ENCODE measurements at regions not wholly inside any gene's neighbourhood (a gene's known extent, or its start where the extent isn't known, plus 50 kb on each side); places are given as distances from the start of the nearest gene placed in this dataset.

DNA sequence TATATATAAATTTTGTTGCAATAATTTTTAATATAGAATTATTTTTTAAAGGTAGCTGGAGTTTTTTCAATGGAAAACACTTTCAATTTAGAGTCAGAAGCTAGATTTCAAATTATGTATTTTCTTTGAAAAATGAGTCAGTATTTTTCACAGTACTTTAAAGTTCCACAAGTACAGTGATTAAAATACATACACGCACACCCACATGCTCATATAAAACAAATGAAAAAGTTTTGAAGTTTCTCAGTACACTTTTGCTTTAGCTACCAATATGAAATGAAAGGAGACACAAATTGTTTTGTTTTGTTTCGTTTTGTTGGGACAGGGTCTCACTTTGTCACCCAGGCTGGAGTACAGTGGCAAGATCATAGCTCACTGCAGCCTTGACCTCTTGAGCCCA lies 98.6 kb downstream of the CYB561 start:
- ATAC-seq, result no peak

DNA sequence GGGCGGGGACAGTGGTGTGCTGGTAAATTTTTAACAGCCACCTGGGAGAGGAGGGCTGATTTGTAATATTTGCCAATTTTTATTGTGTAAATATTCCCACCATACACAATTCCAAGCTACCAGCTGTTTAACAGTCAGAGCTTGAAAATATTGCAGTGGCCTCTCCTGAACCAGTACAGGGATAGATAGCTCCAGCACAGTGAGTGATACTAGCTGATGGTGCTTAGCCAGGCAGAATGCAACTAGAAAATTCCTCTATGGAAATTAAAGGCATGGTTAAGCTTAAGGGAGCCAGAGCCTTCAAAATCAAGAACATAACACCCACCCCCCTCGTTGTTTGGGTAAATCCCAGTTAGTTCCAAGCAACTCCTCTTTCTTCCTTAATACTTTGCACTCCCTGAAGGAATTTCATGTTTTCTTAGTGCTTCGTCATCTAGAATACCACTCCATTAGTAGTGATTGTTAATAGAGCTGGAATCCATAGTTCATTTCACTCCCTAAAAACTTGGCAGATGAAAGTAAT lies 96.6 kb downstream of the CYB561 start:
- no peak for ATAC-seq

GRCh38 chr17:63350364-63350763 lies 95.7 kb downstream of the CYB561 start:
- no peak for ATAC-seq

DNA sequence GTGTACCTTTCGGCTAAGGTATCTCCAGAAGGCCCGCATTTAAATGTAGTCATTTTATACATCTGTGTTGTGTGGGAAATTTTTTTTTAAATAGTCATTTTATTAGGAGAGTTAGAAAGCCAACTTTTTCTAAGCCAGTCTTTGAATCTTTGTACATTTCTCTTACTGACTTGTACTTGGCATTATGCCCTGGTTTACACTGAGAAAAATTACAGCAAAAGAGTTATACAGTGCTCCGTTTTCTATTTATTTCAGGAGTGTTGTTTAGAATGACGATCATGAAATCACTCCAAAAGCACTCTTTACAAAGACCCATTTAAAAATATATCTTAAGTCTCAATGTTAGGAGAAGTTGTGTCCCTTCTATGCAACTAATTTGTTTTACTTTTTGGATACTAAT lies 91.8 kb downstream of the CYB561 start:
- ATAC-seq, result no peak

GRCh38 chr17:63356337-63356757 lies 89.8 kb downstream of the CYB561 start:
- ATAC-seq, result peak; percentile 59

- ATAC-seq, result no peak
Observed at GRCh38 chr17:63358111-63358839, 87.8 kb downstream of the CYB561 start.

DNA sequence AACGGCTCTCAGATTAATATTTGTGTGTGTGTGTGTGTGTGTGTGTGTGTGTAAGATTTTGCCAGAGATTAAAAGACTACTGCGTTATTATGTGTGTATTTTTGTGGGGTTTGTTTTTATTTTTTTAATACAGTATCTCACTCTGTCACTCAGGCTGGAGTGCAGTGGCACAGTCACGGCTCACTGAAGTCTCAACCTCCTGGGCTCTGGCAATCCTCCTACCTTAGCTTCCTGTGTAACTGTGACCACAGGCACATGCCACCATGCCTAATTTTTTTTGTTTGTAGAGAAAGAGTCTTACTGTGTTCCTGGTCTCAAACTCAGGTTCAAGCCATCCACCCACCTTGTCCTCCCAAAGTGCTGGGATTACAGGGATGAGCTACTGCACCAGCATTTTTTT lies 87.2 kb downstream of the CYB561 start:
- ATAC-seq, result no peak

DNA sequence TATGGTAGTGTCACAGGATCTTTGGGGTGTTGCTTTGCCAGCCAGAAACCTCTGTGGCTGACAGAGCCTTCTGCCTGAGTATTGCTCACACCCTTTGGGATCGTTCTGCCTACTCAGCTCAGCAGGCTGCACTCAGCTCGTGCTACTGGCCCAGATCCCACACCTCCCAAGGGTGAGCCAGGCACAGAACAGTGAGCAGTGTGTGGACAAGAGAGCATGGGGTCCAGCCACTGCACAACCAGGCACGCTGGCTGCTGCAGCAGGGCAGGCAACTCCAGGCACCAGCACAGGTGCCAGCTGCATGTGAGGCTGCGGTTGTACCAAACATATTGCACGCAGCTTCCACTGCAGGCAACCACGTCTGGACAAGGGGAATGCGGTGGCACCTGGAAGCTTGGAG lies 84.9 kb downstream of the CYB561 start:
- no peak for ATAC-seq

DNA sequence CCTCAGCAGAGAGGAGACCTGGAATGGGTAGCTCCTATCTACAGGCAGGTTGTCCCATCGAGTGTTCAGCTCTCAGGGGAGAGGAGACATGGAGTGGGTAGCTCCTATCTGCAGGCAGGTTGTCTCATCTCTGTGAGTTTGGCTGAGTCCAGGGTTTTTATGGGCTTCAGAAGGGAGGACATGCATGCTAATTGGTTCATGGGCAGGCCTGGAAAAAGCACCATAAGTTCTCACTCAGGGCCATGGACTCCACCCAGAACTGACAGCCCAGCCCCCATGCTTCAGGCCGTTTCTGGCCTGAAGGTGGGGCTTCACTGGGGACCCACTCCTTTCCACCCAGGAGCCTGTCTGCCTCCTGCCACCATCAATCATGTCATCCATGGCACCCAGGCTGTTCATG lies 84.0 kb downstream of the CYB561 start:
- no peak for ATAC-seq

- ATAC-seq, result peak; percentile 62
Observed at GRCh38 chr17:63364387-63364786, 81.7 kb downstream of the CYB561 start.

DNA sequence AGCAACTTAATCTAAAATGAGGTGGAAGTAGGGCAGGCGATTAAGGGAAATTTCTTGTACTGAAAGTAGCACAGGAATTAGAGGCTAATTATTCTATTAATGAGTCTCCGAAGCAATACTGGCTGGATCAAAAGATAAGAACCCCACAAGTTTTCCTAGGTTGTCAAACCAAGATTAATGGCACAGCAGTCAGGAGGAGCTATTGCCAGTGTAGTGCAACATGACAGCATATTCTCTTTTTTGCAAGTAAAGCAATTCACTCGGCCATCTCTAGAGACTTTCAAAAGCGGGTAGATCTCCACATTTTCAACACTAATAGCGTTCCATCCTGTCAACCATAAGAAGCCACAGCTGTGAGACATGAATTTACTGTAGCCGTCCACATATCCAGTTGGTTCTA lies 81.2 kb downstream of the CYB561 start:
- ATAC-seq, result no peak

GRCh38 chr17:63365366-63366240 lies 80.5 kb downstream of the CYB561 start:
- no peak for ATAC-seq

DNA sequence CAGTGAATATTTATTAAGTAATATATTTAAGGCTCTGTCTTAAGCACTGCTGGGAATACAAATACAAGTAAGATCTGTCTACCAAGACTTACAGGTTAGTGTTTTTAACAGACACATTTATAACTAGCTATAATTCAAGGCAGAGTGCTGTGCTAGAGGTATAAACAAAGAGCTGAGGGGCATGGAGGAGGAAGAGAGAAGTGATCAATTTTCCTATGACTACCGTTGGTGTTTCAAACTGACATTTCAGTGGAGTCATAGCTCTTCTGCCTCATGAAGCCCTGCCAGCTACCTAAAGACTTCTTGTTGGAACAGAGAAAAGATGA lies 79.9 kb downstream of the CYB561 start:
- no peak for ATAC-seq

GRCh38 chr17:63369233-63369632 lies 76.9 kb downstream of the CYB561 start:
- no peak for ATAC-seq

- no peak for ATAC-seq
Observed at GRCh38 chr17:63370696-63371095, 75.4 kb downstream of the CYB561 start.

- no peak for ATAC-seq
Observed at GRCh38 chr17:63376949-63377348, 69.2 kb downstream of the CYB561 start.

DNA sequence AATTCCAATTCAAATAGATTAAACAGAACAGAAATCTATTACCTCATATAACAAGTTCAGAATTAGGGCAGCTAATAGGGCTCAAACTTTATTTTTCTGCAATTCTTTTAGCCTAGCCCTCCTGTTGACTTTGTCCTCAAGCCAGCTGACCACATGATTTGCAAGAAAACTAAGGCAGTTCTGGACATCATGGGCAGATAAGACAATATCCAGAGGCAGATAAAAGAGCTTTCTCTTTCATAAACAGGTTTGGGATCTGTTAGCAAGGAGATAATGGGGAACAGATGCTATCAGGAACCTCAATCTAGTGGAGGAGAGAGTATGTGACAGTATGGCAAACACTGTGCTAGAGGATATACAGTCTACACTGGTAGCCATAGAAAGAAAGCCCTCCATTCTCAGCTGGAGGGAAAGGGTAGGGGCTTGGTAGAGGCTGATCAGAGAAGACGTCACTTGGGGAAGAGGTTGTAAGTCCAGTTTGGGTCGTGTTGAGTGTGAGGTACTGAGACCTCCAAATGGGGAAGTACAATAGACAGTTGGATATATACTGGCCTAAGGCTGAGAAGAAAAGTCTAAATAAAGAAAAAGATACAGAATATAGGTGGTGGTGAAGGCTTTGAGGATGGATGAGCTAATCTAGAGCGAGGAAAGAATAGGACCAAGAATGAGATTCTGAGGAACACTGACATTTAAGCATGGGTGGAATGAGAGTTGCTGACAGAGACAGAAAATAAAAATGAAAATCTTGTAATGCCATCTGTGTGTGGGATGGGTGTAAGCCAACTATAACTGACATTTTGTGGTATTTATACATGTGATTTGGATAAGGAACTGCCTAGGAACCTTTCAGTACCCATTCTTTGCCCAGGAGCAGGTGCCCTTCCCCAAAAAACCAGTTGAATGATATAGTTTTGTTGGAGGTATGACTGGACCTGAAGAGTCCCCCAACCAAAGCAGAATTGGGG lies 67.4 kb downstream of the CYB561 start:
- no peak for ATAC-seq

DNA sequence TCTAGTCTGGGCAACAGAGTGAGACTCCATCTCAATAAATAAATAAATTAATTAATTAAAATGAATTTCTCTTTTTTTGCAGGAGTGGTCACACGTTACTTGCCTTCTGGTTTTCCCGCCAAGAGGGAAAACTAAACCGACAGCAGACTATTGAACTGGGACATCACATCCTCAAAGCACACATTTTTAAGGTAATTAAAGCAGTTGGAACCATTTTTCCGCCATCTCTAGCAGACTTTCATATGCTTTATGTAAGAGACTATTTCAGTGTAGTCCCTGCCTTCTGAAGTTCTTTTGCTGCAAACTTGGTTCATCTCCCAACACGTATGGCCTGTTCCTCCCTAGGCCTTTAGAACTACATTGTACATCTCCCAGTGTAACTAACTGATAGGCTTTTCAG lies 66.5 kb downstream of the CYB561 start:
- ATAC-seq, result no peak

- ATAC-seq, result no peak
Observed at GRCh38 chr17:63381101-63381729, 64.9 kb downstream of the CYB561 start.

DNA sequence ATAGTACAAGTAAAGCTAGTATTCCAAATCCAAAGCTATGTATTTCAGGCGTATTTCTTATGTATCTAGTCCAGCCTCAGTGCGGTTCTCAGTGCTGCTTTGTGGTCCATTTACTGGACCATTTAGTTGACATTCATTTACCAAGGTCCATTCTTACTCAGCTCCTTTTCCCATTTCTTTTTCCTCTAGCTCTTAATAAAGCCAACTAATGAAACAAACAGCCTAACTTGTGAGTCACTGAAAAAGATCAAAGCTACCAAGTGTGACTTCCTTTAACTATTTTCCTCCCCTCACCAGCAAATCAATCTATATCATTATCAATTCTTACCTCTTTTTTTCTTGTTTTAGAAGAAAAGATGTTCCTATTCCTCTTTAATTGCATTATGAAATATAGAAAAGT lies 64.0 kb downstream of the CYB561 start:
- ATAC-seq, result no peak
